MM.1S (cell line): ENCODE measurements at regions not wholly inside any gene's neighbourhood (a gene's known extent, or its start where the extent isn't known, plus 50 kb on each side); places are given as distances from the start of the nearest gene placed in this dataset.

Experiments used
- EZH2 ChIP-seq: fragments of 300-600 bp; sonication (generic); optimal IDR thresholded peaks from 2 replicates; pipeline ENCODE3; 2017; ENCODE audit warnings: low read depth, mild to moderate bottlenecking, antibody characterized with exemption, low read length, mixed read lengths
- EZH2phosphoT487 ChIP-seq: fragments of 300-600 bp; sonication (generic); IDR thresholded peaks from 2 replicates; pipeline ENCODE4 v1.6.1; 2018; ENCODE audit warnings: antibody characterized with exemption, low read length
- TF ChIP-seq, protein P1 (sequence below): fragments of 300-600 bp; sonication (generic); IDR thresholded peaks from 2 replicates; pipeline ENCODE4 v1.5.1; 2016; ENCODE audit warnings: antibody characterized with exemption, low read length, mixed read lengths

DNA sequence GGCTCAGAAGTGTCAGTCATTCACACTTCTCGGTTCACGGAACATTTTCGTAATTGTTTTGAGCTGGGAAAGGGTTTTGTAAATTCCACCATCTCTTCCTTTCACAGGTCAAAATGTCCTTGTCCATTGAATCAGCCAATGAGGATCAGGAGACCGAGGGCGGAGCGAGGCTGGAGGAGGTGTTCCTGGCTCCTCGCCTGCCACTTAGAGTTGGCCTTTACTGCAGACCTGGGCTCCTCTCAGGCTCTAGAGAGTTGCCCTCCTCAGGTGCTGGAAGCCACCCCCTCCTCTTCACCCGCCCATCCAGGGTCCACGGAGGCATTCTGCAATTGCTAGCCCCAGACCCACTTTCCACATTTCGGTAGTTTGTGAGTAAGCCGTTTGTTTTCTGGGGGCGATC lies 370.4 kb downstream of the IRS2 start:
- TF ChIP-seq, protein P1, sequence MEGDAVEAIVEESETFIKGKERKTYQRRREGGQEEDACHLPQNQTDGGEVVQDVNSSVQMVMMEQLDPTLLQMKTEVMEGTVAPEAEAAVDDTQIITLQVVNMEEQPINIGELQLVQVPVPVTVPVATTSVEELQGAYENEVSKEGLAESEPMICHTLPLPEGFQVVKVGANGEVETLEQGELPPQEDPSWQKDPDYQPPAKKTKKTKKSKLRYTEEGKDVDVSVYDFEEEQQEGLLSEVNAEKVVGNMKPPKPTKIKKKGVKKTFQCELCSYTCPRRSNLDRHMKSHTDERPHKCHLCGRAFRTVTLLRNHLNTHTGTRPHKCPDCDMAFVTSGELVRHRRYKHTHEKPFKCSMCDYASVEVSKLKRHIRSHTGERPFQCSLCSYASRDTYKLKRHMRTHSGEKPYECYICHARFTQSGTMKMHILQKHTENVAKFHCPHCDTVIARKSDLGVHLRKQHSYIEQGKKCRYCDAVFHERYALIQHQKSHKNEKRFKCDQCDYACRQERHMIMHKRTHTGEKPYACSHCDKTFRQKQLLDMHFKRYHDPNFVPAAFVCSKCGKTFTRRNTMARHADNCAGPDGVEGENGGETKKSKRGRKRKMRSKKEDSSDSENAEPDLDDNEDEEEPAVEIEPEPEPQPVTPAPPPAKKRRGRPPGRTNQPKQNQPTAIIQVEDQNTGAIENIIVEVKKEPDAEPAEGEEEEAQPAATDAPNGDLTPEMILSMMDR, result no peak
- TF ChIP-seq EZH2 (no peak), EZH2phosphoT487 (no peak)
